CD4-positive, alpha-beta T cell treated with Interleukin-4 for 1 hour (primary cell): ENCODE measurements at regions not wholly inside any gene's neighbourhood (a gene's known extent, or its start where the extent isn't known, plus 50 kb on each side); places are given as distances from the start of the nearest gene placed in this dataset.
"Not testable (repeated sequence)": the region's sequence is repeated elsewhere in the genome, so short reads cannot be mapped to it uniquely, and the experiment has no call there.

ENCODE experiments used
- DNase-seq, 2 donors: peaks; one replicate each; pipeline ENCODE4 v3.0.0-alpha.2; 2020 to 2022

DNA sequence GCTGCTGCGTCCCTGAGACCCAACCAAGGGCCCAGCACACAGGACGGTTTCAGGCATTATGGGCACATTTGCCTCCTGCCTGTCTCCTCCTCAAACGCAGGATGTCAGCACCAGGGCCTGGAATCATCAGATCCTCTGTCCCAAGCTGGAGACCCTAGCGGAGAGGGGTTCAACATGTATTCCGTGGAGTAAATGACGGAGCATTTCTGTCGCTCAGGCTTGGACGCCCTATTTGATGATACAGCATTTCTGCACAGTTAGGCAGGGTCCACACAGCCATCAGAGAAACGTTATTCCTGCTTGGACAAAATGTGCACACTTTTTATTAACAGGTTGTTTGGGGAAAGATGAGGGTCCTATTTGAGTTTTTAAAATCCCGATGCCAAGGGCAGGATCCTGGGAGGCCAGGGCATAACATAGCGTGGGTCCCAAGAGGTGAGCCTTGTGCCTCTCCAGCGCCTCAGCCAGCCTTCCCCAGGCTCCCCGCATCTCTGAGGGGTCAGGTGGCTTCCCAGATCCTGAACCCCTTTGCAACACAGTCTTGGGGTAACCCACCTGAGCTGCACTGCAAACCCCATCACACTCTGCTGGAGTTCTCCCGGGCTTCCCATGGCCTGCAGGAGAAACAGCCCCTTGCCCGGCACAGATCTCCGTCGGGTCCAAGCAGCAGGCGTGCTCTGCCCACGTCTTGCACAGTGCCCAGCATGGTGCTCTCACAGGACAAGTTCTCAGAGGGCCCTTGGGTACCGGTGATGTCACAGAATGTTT, 319.7 kb upstream of the MYT1L start:
- no peak for DNase-seq

- no peak for DNase-seq
Measured at GRCh38 chr2:2649109-2650072, 318.3 kb upstream of the MYT1L start.

- DNase-seq, result no peak
Measured at GRCh38 chr2:2648094-2648493, 317.0 kb upstream of the MYT1L start.

GRCh38 chr2:2647141-2647541, 316.1 kb upstream of the MYT1L start:
- DNase-seq, result no peak

DNA sequence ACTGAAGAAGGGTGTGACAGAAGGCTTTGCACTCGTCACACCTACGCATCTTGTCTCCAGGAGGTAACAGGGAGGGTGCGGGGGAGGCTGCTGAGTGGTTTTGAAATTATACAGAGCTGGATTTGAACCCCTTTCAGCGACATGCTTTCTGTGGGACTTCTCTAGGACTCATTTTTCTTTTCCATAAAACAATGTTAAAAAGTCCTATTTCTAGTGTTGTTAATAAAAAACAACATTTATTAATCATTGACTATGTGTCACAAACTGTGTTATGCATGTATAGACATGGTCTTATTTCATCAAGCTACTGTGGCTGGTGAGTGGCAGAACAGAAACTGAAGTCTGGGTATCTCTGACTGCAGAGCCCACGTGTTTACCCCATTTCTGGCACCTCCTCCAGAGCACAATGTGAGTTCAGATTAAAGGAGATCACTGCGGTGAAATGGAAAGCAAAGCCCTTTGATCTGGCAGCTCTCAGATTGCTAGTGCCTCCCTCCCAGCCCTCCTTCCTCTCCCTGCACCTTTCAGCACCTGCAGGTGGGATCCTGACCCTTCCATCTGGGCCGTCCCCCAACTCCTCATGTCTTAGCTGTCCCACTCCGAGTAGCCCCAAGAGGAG, 315.5 kb upstream of the MYT1L start:
- DNase-seq, result peak; percentile 38 to 59

DNA sequence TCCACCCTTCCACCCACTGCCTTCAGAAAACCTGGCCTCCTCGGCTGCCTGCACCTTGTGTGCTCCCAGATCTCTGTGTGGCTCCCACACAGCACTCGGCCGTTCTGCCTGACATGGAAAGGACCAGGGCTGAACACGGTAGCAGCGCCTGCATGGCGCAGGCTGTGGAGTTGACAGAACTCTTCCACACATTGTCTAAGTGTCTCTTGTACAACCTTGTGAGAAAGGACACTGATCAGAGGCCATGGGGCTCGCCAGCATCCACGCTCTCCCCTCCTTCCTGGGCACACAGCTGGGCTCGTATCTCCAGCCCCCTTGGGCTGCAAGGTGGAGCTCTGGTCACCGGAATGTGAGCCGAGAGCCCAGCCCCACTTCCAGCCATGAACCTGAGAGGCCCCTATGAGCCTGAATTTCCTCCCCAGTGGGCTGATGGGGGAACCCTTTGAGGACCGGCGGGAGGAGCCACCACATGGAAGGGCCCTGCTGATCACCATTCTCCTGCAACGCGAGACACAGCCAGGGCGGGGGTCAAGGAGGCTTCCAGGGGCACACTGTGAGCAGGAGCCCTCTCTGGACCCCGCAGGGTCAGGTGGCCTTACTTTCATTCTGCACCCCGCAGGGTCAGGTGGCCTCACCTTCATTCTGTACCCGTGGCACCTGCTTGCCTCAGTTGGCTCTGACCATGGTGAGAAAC, 314.2 kb upstream of the MYT1L start:
- no peak for DNase-seq

DNA sequence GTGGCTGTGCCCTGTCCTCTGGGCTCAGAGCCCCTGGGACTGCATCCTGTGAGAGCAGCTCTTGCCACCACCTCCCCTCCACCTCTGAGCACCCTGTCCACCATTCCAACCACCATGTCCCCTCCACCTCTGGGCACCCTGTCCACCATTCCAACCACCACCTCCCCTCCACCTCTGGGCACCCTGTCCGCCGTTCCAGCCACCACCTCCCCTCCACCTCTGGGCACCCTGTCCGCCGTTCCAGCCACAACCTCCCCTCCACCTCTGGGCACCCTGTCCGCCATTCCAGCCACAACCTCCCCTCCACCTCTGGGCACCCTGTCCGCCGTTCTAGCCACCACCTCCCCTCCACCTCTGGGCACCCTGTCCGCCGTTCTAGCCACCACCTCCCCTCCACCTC, 313.7 kb upstream of the MYT1L start:
- DNase-seq, result not testable (repeated sequence)

DNA sequence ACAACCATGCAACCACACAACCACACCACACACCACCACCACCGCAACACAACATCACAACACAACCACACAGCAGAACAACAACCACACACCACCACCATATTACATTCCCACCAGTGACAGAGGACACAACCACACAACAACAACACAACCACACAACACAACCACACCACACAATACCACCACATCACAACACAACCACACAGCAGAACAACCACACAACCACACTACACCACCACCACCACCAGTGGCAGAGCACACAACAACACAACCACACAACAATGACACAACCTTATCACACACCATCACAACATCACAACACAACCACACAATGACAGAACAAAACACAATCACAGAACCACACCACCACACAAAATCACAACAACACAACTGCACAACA, 313.0 kb upstream of the MYT1L start:
- DNase-seq, result no peak

DNA sequence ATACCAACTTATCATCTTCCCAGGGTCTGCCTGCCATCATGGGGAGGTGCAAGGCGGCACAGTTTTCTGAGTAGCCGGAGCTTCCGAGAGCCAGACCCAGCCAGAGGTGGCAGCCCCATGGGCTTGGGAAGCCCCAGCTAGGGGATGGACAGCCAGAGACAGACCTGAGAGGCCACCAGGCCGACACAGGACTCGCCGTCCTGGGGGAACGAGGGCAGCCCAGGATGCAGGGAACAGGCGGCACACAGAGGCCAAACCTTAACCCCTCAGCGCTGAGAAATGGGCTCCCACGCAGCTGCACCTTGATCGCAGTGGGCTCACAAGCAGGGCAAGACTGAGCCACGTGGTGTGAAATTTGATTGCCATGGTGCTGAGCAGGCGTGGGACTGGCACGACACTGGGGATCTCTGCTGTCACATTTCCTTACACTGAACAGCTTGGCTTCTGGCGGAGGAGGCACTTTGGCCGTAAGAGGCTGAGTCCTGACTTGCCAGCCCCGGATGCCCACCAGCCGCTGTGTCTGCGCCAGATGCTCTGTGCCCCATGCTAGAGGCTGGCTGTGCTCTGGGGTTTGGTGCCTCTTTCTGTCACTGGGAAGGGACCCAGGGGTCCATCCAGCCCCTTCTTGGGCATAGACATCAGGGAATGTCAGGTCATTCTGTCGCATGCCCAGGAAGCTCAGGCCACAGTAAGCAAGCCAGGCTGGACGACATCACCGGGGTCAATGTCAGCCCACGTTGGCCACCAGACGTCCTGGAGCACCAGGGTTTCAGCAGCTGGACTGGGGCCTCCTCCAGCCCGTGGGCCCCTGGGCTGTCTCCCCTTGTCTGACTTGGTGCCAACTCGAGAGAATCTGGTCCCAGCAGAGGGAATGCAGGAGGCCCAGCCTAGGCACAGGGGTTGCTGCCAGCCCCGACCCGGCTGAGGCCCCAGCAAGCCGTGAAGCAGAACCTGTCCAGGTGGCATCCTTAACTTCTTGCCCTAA, 312.1 kb upstream of the MYT1L start:
- no peak for DNase-seq

DNA sequence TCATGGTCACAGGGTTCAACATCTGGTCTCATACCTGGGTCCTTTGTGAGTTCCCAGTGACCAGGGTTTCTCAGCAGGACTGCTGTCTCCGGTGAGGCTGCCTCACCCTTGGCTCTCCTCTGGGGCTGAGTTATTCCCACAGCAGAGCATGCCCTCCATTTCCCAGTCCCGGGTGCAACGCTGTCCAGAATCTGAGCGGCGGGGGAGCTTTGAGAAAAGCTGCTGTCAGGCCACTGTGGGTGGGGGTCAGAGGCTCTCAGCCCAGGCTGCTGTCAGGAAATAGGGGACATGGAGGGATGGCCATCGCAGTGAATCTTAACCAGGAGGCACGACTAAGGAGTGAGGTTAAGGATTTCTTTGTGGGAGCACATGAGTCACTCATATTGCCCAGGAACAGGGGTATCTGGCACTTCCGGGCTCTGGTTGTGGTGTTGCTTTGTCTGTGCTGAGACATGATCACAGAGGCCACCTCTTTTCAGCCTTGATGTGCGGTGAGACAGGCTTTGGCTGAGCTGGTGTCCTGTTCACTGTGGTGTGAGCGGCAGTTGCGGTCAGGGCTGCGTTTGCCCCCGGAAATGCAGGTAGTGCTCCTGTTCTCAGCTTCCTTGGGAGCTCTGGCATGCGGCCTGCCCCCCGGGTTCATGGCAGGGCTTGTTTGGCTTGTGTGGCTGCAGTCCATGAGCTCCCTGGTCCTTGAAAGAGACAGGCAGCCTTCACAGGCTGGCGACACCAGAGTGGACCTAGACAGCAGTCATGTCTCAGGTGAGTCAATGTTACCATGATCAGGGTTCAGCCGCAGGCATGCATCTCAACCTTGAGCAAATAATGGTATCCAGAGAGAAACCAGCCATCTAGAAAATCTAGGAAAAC, 310.7 kb upstream of the MYT1L start:
- DNase-seq, result no peak

GRCh38 chr2:2640818-2641217, 309.7 kb upstream of the MYT1L start:
- DNase-seq, result no peak

- DNase-seq, result no peak
Measured at GRCh38 chr2:2640371-2640770, 309.3 kb upstream of the MYT1L start.

DNA sequence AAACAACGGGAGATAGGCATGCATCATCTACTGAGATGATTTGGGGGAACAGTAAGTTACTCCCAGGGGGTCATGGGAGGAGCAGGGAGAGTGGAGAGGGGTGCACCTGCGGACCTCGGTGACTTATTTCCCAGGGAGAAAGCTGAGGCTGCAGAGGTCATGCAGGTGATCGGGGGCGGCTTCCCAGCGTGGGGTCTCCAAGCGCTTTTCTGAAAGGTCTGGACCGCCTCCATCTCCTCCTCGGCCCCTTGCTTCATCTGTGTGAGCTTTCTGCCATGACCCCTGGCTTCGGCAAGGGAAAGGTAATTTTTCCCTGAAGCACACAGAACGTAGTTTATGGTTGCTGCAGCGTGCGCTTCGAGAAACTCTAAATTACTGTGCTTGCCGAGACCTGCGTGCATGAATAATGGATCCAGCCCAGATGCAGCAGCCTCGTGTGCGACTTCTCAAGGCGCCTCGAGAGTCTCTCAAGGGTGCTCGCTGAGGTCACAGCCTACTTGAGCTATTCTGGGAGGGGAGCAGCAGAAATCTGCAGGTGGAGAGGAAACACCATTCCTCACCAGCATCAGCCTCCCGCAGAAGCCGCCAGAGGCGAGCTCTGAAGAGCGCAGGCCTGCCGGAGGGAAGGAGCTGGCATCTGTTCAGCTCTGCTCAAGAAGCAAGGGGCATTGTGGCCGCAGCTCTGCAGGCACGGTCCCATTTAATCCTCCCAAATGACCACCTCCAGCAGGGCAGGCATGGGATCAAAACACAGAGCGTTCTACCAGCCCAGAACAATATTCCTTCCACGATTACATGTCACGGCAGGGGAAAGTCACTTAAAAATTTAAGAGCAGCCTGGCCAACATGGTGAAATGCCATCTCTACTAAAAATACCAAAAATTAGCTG, 308.4 kb upstream of the MYT1L start:
- DNase-seq, result no peak

DNA sequence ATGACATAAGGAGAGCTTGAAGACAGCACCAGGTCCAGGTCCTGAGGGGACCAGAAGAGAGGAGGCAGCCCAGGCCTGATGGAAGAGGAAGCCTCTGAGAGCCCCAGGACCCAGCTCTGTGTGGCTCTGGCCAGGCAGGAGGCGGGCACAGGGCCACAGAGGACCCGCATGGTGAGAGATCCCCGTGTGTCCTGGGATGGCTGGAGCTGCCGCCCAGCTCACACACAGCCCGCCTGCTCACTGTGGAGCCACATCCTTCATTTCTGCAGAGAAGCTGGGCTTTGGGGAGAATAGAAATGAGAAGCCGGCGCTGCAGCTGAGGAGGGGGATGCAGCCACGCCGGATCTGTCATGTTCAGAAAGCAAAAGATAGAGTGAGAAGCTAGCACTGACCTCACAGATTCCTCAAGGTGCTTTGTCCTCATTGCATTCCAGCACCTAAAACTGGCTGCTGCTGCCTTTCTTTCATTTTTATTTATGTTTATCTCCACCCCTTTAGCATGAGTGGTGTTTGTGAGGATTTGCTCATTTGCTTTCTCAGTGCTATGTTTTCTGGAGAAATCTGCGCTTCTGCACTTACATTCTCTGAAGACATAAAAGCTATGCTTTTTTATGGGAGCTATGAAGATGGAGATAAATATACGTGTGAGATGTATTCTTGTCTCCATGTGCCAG, 307.6 kb upstream of the MYT1L start:
- DNase-seq, result no peak

DNA sequence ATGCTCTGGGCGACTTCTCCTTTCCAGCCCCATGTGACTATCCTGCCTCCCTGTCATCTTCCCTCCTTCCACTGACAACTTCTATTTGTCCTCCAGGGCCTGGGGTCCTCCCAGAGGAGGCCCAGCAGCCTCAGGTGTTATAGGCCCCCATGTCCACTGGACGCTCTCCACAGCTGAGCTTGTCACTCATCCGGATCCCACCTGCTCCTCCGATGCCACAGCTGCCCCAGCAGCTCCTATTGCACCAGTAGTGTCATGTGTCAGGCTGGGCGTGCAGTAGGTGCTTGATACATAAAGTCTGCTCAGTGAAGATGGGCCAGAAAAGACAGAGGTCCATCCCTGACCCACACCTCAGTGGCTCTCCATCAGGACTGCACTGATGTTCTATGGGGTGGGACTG, 305.7 kb upstream of the MYT1L start:
- no peak for DNase-seq

DNA sequence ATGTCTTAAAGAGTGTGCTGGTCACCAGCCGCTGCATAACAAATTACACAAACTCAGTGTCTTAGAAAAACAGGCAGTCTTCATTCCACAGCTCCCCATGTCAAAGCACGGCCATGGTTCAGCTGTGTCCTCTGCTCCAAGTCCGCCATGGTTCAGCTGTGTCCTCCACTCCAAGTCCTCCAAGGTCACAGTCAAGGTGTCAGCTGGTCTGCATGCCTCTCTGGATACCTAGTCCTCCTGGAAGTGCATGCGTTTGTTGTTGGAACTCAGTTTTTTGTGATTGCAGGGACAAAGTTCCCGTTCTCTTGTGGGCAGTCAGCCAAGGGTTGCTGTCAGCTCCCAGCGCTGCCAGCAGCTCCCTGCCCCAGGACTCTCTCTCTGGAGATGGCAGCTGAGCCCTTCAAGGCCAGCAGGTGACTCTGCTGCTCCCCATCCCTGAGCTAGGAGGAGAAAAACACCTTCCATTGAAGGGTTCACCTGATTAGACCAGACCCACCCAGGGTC, 304.0 kb upstream of the MYT1L start:
- no peak for DNase-seq

DNA sequence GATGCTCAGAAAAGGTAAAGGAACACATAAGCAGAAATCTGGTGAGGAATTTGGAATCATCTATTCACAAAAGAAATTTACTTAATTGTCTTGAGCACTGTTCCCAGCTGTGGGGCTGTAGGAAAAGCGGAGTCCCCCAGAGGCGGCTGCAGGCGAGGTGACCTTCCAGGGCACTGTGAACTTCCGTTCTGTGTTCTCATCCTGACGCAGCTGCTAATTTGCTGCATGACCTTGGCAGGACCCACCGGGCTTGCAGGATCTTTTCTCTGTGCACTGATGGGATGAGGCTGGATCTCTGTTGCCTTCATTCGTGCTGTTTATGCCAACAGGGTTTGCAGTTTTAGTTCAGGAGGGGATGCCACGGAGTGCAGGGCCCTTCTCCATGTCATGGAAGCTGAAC, 301.9 kb upstream of the MYT1L start:
- DNase-seq, result no peak

DNA sequence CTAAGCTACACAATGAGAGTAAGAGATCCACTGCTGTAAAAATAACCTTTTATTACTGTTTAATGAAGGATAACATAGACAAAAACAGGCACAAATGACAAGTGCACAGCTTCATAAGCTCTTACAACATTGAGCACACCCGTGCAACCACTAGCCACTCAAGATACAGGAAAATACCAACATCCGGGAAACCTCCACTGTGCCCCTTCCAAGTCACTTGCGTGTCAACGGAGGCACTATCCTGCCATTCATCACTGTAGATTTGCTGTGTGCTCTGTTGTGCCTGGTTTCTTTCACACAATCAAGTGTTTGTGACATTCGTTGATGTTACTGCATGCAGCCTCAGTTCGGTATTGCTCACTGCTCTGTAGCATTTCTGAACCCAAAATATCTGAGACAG, 292.9 kb upstream of the MYT1L start:
- no peak for DNase-seq

- no peak for DNase-seq
Measured at GRCh38 chr2:2621855-2622254, 290.8 kb upstream of the MYT1L start.
